Peyer's patch (tissue), 4 donors: ENCODE measurements at regions not wholly inside any gene's neighbourhood (a gene's known extent, or its start where the extent isn't known, plus 50 kb on each side); places are given as distances from the start of the nearest gene placed in this dataset.

Source experiments
- DNase-seq, 3 donors: peaks; one replicate each; pipeline ENCODE4 v3.0.0-alpha.2; 2017 to 2019
- H3K27ac ChIP-seq, 4 donors: fragments of 200-600 bp; sonication (generic); one replicate each; pipeline ENCODE4 v1.5.1; 2016 to 2019
- H3K27me3 ChIP-seq, 2 donors: fragments of 200-600 bp; sonication (generic); one replicate each; pipeline ENCODE4 v1.5.1; 2019
- H3K36me3 ChIP-seq, 3 donors: fragments of 200-600 bp; sonication (generic); one replicate each; pipeline ENCODE4 v1.5.1; 2016 to 2019
- H3K4me1 ChIP-seq, 4 donors: fragments of 200-600 bp; sonication (generic); one replicate each; pipeline ENCODE4 v1.5.1; 2016 to 2019
- H3K4me3 ChIP-seq, 4 donors: fragments of 200-600 bp; sonication (generic); 1 replicate in 3 of 4; 2 replicates in 1 of 4; pipeline ENCODE4 v1.5.1; 2016 to 2019; ENCODE audit warnings: mild to moderate bottlenecking in 1 of 4
- H3K9me3 ChIP-seq, 4 donors: fragments of 200-600 bp; sonication (generic); one replicate each; pipeline ENCODE4 v1.5.1; 2016 to 2019; ENCODE audit warnings: mild to moderate bottlenecking in 1 of 4
- CTCF ChIP-seq, 6 experiments: fragments of 450-650 bp in 4 of 6; fragments of 200-600 bp in 2 of 6; sonication (generic) in 1 of 6; IDR thresholded peaks; one replicate each; pipeline ENCODE4 v1.5.1; 2017 to 2019; ENCODE audit warnings: antibody characterized with exemption in 6 of 6, mild to moderate bottlenecking in 3 of 6, moderate library complexity in 1 of 6
- POLR2A ChIP-seq, 2 donors: fragments of 450-650 bp; IDR thresholded peaks; one replicate each; pipeline ENCODE4 v1.5.1; 2017; ENCODE audit warnings: antibody characterized with exemption in 2 of 2, mild to moderate bottlenecking in 2 of 2, moderate library complexity in 2 of 2

GRCh38 chr1:11413986-11414391 lies 65.0 kb upstream of the DISP3 start:
- no peaks in the 10 kb centered on the region for H3K9me3 ChIP-seq
- no peaks in the 10 kb centered on the region for H3K4me1 ChIP-seq
- H3K27ac ChIP-seq = no peak overlapping the region
- TF ChIP-seq CTCF (IDR thresholded peaks at IDR 0.05) = no peak
- H3K36me3 ChIP-seq = no peaks in the 10 kb centered on the region
- H3K4me3 ChIP-seq = no peak overlapping the region
- DNase-seq = no peak
- H3K27me3 ChIP-seq = no peaks in the 10 kb centered on the region

GRCh38 chr1:11414926-11415538 lies 63.9 kb upstream of the DISP3 start:
- DNase-seq = no peak
- no peaks in the 10 kb centered on the region for H3K36me3 ChIP-seq
- no peaks in the 10 kb centered on the region for H3K27me3 ChIP-seq
- H3K9me3 ChIP-seq = no peaks in the 10 kb centered on the region
- H3K4me1 ChIP-seq = no peaks in the 10 kb centered on the region
- no peak overlapping the region for H3K4me3 ChIP-seq
- H3K27ac ChIP-seq = no peak overlapping the region
- TF ChIP-seq POLR2A (IDR thresholded peaks at IDR 0.05) = no peak
- no peak for TF ChIP-seq CTCF (IDR thresholded peaks at IDR 0.05)

- Histone ChIP-seq H3K4me3 (no peak overlapping the region), H3K4me1 (no peaks in the 10 kb centered on the region), H3K27ac (no peak overlapping the region), H3K36me3 (no peaks in the 10 kb centered on the region), H3K27me3 (no peaks in the 10 kb centered on the region), H3K9me3 (no peaks in the 10 kb centered on the region)
- DNase-seq = no peak
- no peak for TF ChIP-seq CTCF (IDR thresholded peaks at IDR 0.05)
Measured at GRCh38 chr1:11417162-11417561, 61.8 kb upstream of the DISP3 start.

- Histone ChIP-seq H3K36me3 (no peaks in the 10 kb centered on the region), H3K9me3 (no peaks in the 10 kb centered on the region), H3K27ac (no peak overlapping the region), H3K4me3 (no peak overlapping the region), H3K27me3 (no peaks in the 10 kb centered on the region), H3K4me1 (no peaks in the 10 kb centered on the region)
- TF ChIP-seq CTCF (IDR thresholded peaks at IDR 0.05) (no peak), POLR2A (IDR thresholded peaks at IDR 0.05) (no peak)
- DNase-seq = no peak
Measured at GRCh38 chr1:11418056-11418455, 60.9 kb upstream of the DISP3 start.

GRCh38 chr1:11421443-11421842 lies 57.5 kb upstream of the DISP3 start:
- Histone ChIP-seq H3K4me1 (no peaks in the 10 kb centered on the region), H3K4me3 (no peak overlapping the region), H3K36me3 (no peaks in the 10 kb centered on the region), H3K9me3 (no peaks in the 10 kb centered on the region), H3K27me3 (no peaks in the 10 kb centered on the region), H3K27ac (no peak overlapping the region)
- no peak for DNase-seq
- TF ChIP-seq POLR2A (IDR thresholded peaks at IDR 0.05) (no peak), CTCF (IDR thresholded peaks at IDR 0.05) (no peak)

GRCh38 chr1:11422686-11423085 lies 56.3 kb upstream of the DISP3 start:
- Histone ChIP-seq H3K27me3 (no peaks in the 10 kb centered on the region), H3K4me3 (no peak overlapping the region), H3K4me1 (no peaks in the 10 kb centered on the region), H3K9me3 (no peaks in the 10 kb centered on the region), H3K36me3 (no peaks in the 10 kb centered on the region), H3K27ac (no peak overlapping the region)
- no peak for DNase-seq
- TF ChIP-seq CTCF (IDR thresholded peaks at IDR 0.05) (no peak), POLR2A (IDR thresholded peaks at IDR 0.05) (no peak)
